A172 (cell line): ENCODE measurements at regions not wholly inside any gene's neighbourhood (a gene's known extent, or its start where the extent isn't known, plus 50 kb on each side); places are given as distances from the start of the nearest gene placed in this dataset.

ENCODE experiments used
- DNase-seq: peaks from one replicate; pipeline ENCODE4 v3.0.0-alpha.2; 2015; ENCODE audit warnings: low spot score

DNA sequence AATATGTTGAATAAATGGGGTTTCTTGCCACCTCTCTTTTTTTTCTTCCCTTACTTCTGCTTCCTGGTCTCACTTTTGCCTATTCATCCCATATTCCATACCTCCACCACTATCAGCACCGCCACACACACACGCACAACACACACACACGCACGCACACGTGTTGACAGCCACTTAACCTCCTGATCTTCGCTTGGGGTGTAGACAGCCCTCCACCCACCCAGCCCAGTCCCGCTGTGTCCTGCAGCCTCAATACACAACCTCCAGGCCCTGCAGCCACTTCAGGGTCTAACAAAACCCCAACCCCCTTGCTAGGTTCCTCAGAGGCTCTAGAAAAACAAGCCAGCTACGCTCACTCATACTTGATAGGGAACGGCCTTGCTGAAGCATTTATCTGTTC, 72.3 kb downstream of the LINC00237 start:
- no peak for DNase-seq

DNA sequence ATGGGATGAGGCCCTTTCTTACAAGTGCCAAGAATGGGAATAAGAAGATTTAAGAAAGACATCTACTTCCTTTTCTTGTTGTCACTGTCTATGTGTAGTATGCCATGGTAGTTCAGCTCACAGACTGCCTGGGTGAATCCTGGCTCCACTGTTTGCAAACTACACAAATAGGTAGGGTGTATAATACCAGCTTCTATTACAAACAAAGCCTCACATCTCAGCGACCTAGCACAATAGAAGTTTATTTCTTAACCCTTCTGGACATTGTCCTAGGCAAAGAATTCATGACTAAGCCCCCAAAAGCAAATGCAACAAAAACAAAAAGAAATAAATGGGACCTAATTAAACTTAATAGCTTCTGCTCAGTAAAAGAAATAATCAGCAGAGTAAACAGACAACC, 74.5 kb downstream of the LINC00237 start:
- DNase-seq: no peak

DNA sequence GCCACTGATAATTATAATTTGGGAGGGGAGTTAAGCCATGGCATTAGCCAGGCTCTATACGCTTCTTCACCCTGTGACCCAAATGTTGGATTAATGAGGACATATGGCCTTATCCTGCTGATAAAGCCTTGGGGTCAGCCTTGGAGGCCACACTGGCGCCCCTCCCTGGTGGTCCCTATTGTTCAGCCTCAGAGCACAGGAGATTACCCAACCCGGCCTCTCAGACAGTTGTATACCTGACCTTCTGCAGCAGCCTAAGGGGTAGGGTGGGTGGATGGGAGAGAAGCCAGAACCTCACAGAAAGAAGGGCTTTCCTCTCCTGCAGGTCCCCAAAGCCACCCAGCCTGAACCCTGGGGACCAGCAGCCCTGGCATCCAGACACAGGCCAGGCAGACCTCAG, 76.8 kb downstream of the LINC00237 start:
- no peak for DNase-seq

DNA sequence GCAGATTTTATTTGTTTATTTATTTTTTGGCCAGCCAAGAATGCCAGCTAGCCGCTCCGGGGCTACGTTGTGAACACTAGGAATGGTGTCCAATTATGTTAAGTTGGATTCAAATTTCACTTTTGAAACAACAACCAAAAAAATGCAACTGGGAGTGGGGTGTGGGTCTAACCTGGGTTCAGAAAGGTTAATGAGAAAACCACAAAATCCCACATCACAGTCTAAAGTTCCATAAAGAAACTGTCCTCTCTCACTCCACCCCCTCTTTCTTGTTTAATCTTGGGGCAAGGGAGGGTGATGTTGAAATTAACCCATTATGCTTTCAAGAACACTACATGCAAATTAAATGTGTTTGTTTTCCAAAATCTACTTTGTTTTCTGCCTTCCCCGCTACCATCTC, 77.2 kb downstream of the LINC00237 start:
- no peak for DNase-seq

DNA sequence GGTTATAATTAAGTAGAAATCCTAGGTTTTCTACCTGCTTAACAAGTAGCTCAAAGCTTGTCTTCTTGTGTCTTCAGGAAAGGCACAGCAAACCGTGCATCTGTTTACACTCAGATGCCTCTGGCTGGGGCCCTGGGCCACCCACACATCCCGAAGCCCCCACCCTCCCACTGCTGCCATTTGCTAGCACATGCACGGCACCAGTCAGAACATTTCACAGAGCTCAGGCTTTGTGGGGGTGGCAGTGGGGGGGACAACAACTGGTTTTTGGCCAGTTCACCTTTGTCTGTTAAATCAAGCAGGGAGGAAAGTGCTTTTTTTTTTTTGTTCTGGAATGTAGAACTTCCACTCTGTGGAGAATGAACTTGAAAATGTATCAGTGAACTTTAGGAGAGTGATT, 77.7 kb downstream of the LINC00237 start:
- no peak for DNase-seq

DNA sequence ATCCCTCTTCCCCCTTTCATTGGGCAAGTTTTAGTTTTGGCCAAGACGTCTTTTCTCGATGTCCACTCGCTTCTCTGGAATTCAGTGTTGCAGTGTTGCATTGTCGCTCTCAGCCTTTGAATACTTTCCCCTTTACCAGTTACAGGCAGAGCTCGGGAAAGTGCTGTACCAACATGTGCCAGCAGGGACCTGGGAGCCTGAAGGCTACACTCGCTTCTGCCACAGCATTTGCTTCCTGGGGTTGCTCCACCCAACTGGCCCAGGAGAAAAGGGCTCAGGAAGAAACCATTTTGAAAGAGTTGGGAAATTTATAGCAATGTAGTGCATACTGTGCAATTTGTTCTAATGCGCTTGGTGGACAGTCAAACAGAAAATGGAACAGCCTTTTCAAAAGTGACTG, 78.6 kb downstream of the LINC00237 start:
- DNase-seq: peak; percentile 35

DNA sequence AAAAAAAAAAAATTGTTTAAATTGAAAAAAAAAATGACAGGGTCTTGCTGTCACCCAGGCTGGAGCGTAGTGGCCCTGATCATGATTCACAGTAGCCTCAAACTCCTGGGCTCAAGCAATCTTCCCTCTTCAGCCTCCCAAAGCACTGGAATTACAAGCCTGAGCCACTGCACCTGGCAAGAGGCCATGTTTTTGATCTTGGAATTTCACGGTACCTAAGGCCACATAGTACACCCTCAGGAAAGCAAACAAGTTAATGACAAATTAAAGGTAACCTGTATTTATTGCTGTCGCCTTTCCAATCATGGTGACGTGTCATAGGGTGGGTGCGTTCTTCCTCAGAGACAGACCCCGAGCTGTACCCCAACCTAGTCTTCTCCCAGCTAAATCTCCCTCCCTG, 79.2 kb downstream of the LINC00237 start:
- no peak for DNase-seq

DNA sequence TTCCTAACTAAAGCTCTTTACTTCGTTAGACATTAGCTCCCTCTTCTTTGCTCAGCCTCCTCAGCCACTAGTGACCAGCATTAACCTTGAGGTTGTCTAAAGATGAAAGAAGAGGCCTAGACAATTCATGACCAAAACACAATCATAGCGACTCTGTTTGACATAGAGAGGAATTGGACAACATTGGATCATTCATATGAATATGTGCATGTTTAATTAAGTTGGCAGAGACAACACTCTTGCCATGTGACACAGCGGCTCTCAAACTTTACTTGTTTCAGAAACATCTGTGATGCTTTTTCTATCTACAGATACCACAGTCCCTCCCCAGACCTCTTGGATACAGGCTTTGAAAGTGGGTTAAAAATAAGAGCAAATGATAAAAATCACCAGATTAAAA, 81.7 kb downstream of the LINC00237 start:
- DNase-seq: no peak

DNA sequence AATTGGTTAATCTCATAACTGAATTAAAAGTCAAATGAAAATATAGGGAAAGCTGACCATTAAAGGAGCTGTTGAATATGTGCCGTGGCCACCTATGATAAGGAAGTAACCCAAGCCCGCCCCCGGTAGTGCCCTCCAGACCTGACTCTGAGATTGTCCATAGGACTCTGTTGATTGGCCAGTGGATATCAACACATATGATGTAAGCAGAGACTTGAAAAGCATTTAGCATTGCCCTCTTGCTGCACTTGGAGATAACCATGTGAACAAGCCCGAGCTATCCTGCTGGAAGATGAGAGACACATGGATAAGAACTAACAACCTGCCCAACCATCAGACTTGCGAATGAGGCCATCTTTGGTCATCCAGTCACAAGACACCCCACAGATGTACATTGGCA, 83.2 kb downstream of the LINC00237 start:
- DNase-seq: no peak

DNA sequence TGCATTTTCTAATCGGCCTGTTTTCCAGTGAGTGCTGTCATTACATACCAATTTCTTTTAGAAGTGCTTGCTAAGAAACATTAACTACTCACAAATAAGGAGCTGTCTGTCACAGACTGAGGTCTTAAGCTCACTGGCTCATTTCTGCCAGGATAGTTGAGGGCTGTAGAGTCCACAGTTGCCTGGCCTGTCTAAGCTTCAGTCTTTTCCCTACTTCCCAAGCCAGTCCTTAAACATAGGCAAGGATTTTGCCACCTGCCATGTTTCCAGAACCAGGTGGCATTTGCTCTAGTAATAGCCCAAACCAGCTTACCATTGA, 84.7 kb downstream of the LINC00237 start:
- DNase-seq: no peak

DNA sequence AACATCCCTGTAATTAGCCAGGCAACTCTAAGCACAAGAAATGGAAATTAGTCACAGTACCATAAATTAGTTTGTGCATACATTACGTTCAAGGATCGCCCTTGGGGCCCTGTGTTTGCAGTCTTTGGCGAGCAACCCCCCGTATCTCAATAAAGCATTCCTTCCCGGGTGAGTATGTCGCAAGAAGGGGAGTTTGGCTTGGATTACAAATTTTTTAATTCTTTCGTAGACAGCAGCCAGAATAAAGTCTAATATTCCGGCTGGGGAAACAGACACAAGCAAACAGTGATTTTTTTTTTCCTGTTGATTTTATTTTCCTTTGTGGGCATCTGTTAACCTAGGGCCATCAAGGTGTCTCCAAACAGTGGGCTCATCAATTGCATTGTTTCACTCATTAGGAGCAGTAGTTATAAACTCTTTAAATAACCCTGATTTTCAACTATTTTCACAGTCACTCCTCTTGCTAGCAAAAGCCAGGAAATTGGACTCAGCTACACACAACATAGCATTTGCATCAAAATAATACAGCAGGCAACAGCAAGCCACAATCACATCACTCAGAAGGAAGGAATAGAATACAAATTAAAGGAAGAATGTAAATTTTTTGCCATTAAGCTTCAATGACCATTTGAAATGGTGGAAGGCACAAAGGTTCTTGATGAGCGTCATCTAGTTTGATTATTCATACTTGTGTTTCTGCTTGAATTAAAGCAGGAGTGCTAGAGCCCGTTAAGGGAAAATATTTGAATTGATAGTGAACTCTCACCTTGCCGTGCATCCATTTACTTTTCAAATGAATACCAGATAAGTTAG, 85.3 kb downstream of the LINC00237 start:
- no peak for DNase-seq

DNA sequence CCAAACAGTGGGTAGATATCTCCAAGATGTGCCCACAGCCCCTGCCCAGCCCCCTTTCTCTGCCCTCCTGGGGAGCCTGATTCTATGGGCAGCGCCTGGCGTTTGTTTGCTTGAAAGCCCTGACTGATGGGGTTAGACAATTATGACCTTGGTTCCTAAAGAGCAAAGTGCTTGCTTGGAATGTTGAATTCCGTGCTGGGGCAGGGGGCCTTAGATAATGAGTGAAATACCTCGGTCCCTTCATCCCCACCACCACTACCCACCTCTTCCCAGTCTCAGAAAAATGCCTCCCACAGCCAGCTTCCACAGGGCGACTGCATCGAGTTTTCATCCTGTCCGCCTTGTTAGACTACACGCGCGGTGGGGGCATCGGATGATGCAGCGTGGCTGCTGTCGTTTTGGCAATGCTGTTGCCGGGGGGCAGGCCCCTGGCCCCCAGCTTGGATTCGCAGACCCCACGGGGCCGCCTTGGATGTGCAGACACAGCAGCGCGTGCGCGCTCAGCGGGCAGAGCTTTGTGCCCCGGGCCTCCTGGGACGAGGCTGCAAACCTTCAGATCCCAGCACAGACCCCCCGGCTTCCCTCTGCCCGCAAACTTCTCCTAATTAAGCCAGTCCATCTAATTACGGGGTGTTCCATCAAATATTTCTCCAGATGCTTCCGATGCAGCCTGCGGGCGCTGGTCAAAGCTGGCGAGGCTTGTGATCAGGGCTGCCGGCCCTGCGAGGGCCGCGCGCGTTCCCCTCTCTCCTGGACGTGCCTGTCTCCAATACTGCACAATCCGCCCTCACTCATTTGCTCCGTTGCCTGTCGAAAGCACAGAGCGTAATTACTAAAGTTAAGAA, 86.1 kb downstream of the LINC00237 start:
- DNase-seq: no peak

DNA sequence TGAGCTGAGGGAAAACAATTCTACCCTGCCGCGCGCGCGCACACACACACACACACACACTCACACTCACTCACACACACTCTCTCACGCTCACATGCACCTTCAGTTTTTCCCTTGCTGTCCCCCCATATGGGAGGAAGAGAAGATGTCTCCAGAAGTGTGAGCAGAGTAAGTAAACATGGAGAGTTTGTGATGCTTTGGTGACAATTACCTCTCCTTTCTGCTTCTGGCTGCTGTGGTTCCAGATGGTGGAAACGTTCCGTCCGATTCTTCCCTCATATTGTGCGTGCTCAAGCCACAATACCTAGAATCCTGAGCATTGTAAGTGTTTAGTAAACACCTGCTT, 86.7 kb downstream of the LINC00237 start:
- DNase-seq: no peak

DNA sequence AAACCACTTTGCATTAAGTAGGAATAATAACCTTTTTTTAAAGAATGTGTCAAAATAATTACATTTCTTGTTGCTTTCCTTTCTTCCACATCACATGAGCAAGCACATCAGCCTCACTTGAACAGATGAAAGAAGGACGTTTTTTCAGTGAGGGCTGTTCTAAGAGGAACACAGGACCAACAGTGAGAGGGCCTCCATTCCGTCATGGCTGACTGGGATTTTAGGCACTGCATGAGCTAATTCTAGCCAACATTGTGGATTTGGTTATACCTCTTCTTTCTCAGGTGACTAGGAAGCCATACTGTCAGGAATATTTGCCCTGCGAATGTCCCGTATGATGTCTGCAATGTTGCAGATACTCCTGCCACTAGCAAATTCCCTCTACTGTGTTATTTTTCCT, 87.6 kb downstream of the LINC00237 start:
- DNase-seq: no peak

DNA sequence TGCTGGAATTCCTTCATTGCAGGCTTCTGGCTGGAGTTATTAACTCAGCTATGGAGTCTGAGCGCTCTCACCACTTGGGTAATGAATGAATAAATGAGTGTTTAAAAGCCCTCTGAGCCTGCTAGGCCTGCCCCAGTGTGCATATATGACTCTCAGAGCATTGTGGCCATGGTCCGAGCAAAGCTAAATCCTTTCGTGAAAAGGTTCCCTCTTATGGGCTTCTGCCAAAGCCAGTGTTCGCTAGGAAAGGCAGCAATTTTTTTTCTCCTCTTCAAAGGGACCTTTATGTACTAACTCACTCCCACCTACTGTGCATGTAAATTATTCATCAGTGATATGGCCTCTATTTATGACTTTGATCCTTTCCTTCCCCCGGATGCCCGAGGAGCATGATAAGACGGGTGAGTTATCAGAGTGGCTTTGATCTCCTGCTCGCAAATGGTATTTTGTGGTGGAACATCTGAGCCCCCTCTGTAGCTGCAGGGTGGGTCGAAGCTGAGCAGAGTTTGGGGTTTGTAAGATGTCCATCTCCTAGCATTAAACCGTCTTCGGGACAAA, 88.6 kb downstream of the LINC00237 start:
- no peak for DNase-seq

DNA sequence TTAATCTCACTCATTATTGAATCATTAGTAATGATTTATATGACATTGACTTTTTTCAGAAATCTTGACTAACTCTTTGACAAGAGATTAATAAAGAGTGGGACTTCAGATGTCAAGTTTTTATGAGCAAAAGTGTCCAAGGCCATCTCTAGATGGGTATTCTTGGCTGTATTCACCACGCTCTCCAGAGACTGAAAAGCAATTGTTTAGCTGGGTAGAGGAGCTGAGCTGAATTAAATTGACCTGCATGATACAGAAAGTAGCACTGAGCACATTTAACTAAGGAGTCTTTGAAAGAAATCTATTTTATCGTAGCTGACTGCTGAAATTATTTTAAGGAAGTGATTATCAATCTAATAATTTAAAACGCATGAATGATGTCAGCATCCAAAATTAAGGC, 89.4 kb downstream of the LINC00237 start:
- DNase-seq: no peak

DNA sequence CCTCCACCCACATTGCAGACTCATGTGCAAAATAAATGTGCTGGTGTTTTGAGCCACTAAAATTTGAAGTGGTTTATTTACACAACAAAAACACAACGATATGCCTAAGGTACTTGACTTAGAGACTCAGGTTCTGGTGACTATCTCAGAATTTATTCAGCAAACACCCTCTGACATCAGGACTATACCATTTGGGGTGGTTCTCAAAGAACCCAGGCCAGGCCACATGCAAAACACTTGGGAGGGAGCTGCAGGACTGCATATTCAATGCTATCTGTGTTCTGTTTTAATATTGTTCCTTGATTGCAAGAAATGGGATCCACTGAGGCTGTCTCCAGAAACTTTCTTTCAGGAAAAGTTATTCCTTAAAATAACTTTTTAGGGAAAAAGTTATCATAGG, 91.6 kb downstream of the LINC00237 start:
- no peak for DNase-seq

DNA sequence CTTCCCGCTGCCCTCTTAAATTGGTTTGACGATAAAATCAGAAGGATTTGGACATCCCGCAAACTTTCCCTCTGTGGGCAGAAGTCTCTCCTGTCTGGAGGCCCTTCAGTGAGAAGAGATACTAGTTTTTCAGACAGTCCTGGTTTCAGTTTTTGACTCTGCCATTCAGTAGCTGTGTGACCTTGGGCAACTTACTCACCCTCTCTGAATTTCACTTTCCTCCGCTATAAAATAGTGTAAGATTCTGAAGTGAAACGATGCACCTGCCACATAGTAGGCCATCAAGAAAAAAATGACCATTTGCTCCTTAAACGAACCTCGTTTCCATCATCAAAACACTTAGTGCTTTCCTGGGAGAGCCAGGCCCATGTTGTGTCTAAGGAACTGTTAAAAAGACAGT, 97.2 kb downstream of the LINC00237 start:
- DNase-seq: no peak

DNA sequence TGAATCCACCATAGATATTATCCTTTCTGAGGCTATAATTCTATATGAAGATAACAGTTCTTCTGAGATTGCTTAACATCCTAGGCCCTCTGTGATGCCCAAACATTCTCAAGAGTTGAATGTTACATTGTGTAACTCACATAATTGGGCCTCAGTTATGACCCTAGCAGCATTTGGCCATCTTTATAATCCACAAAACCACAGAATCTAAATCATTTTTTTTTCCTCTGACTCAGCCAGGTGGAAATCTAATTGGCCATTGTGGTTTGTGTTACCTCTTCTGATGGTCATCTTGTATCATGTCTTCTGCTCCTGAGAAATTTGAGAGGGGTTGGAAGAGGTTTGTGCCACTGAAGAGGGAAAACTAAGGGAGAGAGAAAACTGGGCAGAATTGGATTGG, 99.5 kb downstream of the LINC00237 start:
- DNase-seq: no peak

DNA sequence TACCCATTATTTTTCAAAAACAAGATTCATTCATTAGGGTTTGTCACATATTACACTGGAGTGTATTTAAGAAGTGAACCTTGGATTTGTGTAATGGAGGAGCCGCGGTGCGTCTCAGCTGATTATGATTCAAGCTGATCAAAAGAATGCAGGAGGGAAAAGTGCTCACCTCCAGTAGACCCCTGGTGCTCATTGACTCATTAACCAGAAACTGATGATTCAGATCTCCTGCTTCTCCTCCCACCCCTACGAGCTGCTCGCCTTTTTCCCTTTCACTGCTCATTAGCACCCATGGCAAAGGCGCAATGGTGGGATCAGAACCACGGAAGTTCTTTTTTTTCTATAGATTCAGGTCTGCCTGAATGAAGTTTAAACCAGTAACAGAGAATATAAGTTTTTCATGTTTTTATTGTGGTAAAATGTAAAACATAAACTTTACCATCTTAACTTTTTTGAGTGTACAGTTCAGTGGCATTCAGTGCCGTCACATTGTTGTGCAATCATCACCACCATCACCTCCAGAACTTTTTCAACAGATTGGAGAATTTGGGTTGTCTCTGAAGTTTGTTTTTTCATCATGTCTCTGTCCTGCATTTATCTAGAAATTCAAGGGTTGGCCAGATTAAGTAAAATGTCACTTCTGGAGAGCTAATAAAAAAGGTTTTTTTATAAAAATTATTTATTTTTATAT, 101.6 kb downstream of the LINC00237 start:
- no peak for DNase-seq

DNA sequence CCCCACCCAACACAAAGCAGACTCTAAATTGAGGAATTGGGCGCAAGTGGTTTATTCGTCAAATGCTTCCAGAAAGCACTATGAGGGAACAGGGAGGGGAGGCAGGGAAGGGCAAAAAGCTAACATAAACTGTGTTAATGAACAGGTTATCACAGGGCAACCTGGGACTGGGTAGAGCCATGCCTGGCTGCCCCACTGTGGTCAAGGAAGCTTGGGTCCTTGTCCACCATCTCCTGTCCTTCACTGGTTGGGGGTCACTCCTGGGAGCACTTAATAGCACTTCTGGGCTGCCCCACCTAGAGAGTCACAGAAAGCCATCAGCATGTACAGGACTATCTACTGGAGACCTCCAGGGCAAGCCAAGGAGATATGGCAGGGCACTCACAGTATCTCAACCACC, 102.3 kb downstream of the LINC00237 start:
- DNase-seq: no peak

DNA sequence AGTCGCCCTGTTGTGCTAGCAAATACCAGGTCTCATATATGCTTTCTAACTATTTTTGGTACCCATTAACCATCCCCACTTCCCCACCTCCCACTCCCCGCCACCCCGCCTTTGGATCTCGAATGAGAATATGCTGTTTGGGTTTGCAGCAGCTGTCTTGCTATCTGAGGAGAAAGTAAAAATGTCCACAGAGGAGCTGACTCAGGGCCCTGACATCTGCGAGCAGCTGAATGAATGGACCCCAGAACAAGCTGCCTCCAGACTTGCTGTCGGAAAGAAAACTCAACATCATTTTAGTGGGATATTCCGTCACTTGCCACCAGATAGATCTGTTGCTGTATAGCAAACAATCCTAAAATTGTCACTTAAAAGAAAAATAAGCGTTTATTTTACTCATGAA, 103.7 kb downstream of the LINC00237 start:
- no peak for DNase-seq

DNA sequence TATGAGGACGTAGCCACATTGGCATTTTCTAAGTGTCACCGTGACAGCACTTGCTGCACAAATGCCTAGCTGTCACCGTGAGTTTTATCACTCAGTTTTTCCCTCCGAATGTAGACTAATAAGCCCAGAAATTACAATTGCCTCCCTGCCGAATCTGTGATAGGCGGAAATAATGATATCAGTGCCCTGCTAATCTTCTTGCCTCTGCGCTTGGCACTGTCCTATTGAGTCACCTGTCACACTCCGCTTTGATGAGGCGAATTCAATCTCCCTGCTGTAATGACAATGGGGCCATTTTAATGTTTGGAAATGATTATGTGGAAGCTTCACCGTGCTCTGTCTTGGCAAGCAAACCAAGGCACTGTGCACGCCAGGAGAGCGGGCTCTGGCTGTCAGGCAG, 112.8 kb downstream of the LINC00237 start:
- DNase-seq: no peak
